A549 (cell line): ENCODE measurements at regions not wholly inside any gene's neighbourhood (a gene's known extent, or its start where the extent isn't known, plus 50 kb on each side); places are given as distances from the start of the nearest gene placed in this dataset.

Experiments used
- HDAC2 ChIP-seq: fragments of 200-600 bp; sonication (generic); IDR thresholded peaks from 2 replicates; pipeline ENCODE4 v1.6.1; 2016
- TF ChIP-seq, protein P1 (sequence below): fragments of 150-350 bp; IDR thresholded peaks from 2 replicates; pipeline ENCODE4 v1.6.1; 2014; ENCODE audit warnings: low read depth, mild to moderate bottlenecking, low read length
- TF ChIP-seq, protein P2 (sequence below): fragments of >200 bp; sonication (Bioruptor Twin); formaldehyde crosslinking; IDR thresholded peaks from 3 replicates; pipeline ENCODE4 v1.5.1; 2016

DNA sequence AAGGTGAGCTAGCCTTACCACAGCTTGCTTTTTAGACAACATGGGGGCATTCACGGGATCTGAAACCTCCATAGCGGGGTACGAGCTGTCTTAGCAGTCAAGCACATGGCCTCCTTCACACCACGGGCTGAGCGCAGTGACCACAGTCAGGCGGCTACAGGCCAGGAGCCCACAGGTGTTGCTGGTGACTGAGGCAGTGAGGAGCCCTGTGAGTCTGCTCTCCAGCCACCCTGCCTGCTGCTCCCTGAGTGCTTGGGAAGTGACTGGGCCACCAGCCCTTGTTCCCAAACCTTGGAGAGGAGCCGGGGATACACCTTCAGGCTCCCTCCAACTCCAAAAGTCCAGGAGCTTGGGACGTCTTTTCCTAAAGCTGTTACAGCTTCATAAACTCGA, 418.1 kb upstream of the MYT1L start:
- no peak for TF ChIP-seq HDAC2
- TF ChIP-seq, protein P1, sequence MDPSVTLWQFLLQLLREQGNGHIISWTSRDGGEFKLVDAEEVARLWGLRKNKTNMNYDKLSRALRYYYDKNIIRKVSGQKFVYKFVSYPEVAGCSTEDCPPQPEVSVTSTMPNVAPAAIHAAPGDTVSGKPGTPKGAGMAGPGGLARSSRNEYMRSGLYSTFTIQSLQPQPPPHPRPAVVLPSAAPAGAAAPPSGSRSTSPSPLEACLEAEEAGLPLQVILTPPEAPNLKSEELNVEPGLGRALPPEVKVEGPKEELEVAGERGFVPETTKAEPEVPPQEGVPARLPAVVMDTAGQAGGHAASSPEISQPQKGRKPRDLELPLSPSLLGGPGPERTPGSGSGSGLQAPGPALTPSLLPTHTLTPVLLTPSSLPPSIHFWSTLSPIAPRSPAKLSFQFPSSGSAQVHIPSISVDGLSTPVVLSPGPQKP = no peak
- TF ChIP-seq, protein P2, sequence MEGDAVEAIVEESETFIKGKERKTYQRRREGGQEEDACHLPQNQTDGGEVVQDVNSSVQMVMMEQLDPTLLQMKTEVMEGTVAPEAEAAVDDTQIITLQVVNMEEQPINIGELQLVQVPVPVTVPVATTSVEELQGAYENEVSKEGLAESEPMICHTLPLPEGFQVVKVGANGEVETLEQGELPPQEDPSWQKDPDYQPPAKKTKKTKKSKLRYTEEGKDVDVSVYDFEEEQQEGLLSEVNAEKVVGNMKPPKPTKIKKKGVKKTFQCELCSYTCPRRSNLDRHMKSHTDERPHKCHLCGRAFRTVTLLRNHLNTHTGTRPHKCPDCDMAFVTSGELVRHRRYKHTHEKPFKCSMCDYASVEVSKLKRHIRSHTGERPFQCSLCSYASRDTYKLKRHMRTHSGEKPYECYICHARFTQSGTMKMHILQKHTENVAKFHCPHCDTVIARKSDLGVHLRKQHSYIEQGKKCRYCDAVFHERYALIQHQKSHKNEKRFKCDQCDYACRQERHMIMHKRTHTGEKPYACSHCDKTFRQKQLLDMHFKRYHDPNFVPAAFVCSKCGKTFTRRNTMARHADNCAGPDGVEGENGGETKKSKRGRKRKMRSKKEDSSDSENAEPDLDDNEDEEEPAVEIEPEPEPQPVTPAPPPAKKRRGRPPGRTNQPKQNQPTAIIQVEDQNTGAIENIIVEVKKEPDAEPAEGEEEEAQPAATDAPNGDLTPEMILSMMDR = no peak
